H9 (cell line): ENCODE measurements at regions not wholly inside any gene's neighbourhood (a gene's known extent, or its start where the extent isn't known, plus 50 kb on each side); places are given as distances from the start of the nearest gene placed in this dataset.

Experiments used
- DNase-seq: peaks from one replicate; pipeline ENCODE4 v3.0.0-alpha.2; 2017
- H2AFZ ChIP-seq: one replicate; pipeline ENCODE4 v1.6.1; 2013; ENCODE audit warnings: mild to moderate bottlenecking, low read length, control low read depth, moderate library complexity
- H2AK5ac ChIP-seq: 2 replicates; pipeline ENCODE4 v1.6.1; 2013; ENCODE audit warnings: low read length, control low read depth, mixed read lengths; ENCODE audit not compliant: insufficient read length
- H2BK120ac ChIP-seq: one replicate; pipeline ENCODE4 v1.6.1; 2013; ENCODE audit warnings: low read depth, mild to moderate bottlenecking, low read length, control low read depth, inconsistent platforms; ENCODE audit not compliant: poor library complexity, severe bottlenecking
- H2BK12ac ChIP-seq: 2 replicates; pipeline ENCODE4 v1.6.1; 2013; ENCODE audit warnings: low read length, control low read depth, mixed read lengths, low read depth; ENCODE audit not compliant: insufficient read length
- H2BK15ac ChIP-seq: 2 replicates; pipeline ENCODE4 v1.6.1; 2013; ENCODE audit warnings: low read depth, low read length, control low read depth
- H2BK20ac ChIP-seq: one replicate; pipeline ENCODE4 v1.6.1; 2013; ENCODE audit warnings: low read depth, mild to moderate bottlenecking, low read length, control low read depth, inconsistent platforms; ENCODE audit not compliant: poor library complexity, severe bottlenecking
- H2BK5ac ChIP-seq: 2 replicates; pipeline ENCODE4 v1.6.1; 2013; ENCODE audit warnings: low read length, control low read depth, mixed read lengths; ENCODE audit not compliant: insufficient read length
- H3K14ac ChIP-seq: 2 replicates; pipeline ENCODE4 v1.6.1; 2013; ENCODE audit warnings: low read length, control low read depth; ENCODE audit not compliant: insufficient read depth
- H3K18ac ChIP-seq: 2 replicates; pipeline ENCODE4 v1.6.1; 2013; ENCODE audit warnings: low read depth, mild to moderate bottlenecking, mixed read lengths, low read length, control low read depth; ENCODE audit not compliant: insufficient read length
- H3K23ac ChIP-seq: 2 replicates; pipeline ENCODE4 v1.6.1; 2013; ENCODE audit warnings: low read length, control low read depth, mixed read lengths, low read depth; ENCODE audit not compliant: insufficient read length
- H3K23me2 ChIP-seq: 2 replicates; pipeline ENCODE4 v1.6.1; 2013; ENCODE audit warnings: low read depth, mild to moderate bottlenecking, mixed read lengths, low read length, control low read depth; ENCODE audit not compliant: insufficient read length, poor library complexity, severe bottlenecking
- H3K27ac ChIP-seq: 2 replicates; pipeline ENCODE4 v1.5.1; 2013; ENCODE audit warnings: low read length, control low read depth, mixed read lengths, low read depth; ENCODE audit not compliant: insufficient read length
- H3K27me3 ChIP-seq: 2 replicates; pipeline ENCODE4 v1.6.1; 2013; ENCODE audit warnings: low read length, control low read depth, inconsistent platforms; ENCODE audit not compliant: insufficient read depth
- H3K4ac ChIP-seq: 2 replicates; pipeline ENCODE4 v1.6.1; 2013; ENCODE audit warnings: low read depth, mild to moderate bottlenecking, control low read depth, inconsistent platforms, low read length, moderate library complexity
- H3K4me1 ChIP-seq: 2 replicates; pipeline ENCODE4 v1.6.1; 2013; ENCODE audit warnings: low read length, control low read depth, inconsistent platforms; ENCODE audit not compliant: insufficient read depth
- H3K4me2 ChIP-seq: 2 replicates; pipeline ENCODE4 v1.6.1; 2013; ENCODE audit warnings: low read length, control low read depth, mixed read lengths; ENCODE audit not compliant: insufficient read length, insufficient read depth
- H3K56ac ChIP-seq: 2 replicates; pipeline ENCODE4 v1.6.1; 2013; ENCODE audit warnings: low read depth, mild to moderate bottlenecking, mixed read lengths, low read length, control low read depth; ENCODE audit not compliant: insufficient read length
- H3K79me1 ChIP-seq: 2 replicates; pipeline ENCODE4 v1.6.1; 2013; ENCODE audit warnings: low read depth, mild to moderate bottlenecking, moderate library complexity, low read length, control low read depth, inconsistent platforms; ENCODE audit not compliant: insufficient read depth, poor library complexity, severe bottlenecking
- H3K79me2 ChIP-seq: 2 replicates; pipeline ENCODE4 v1.6.1; 2013; ENCODE audit warnings: low read length, control low read depth, inconsistent platforms; ENCODE audit not compliant: insufficient read depth
- H3K9ac ChIP-seq: 2 replicates; pipeline ENCODE4 v1.6.1; 2013; ENCODE audit warnings: low read length, control low read depth, mixed read lengths; ENCODE audit not compliant: insufficient read length; ENCODE audit errors: extremely low read depth
- H3K9me3 ChIP-seq: one replicate; pipeline ENCODE4 v1.6.1; 2013; ENCODE audit warnings: low read depth, low read length, inconsistent platforms; ENCODE audit not compliant: control insufficient read depth
- H3T11ph ChIP-seq: one replicate; pipeline ENCODE4 v1.6.1; 2013; ENCODE audit warnings: mild to moderate bottlenecking, low read length, control low read depth, inconsistent platforms
- H4K20me1 ChIP-seq: one replicate; pipeline ENCODE4 v1.6.1; 2013; ENCODE audit not compliant: control insufficient read depth, insufficient read length, insufficient read depth
- H4K5ac ChIP-seq: 2 replicates; pipeline ENCODE4 v1.6.1; 2013; ENCODE audit warnings: low read depth, mild to moderate bottlenecking, mixed read lengths, low read length, control low read depth; ENCODE audit not compliant: insufficient read length
- H4K8ac ChIP-seq: replicated peaks from 2 replicates; pipeline ENCODE4 v1.6.1; 2013; ENCODE audit warnings: low read length, control low read depth, mixed read lengths, low read depth; ENCODE audit not compliant: insufficient read length
- H4K91ac ChIP-seq: 2 replicates; pipeline ENCODE4 v1.6.1; 2013; ENCODE audit warnings: low read depth, mild to moderate bottlenecking, moderate library complexity, mixed read lengths, low read length, control low read depth; ENCODE audit not compliant: insufficient read length
- H3K27ac Mint-ChIP-seq, 3 experiments: 2 replicates in 2 of 3; 3 replicates in 1 of 3; pipeline ENCODE4 v1.8.0; 2020 to 2021; ENCODE audit warnings: mixed read lengths in 3 of 3, mild to moderate bottlenecking in 1 of 3, moderate library complexity in 1 of 3
- H3K27me3 Mint-ChIP-seq: 2 replicates; pipeline ENCODE4 v1.8.0; 2021; ENCODE audit warnings: low read depth, mild to moderate bottlenecking, moderate library complexity, mixed read lengths
- H3K36me3 Mint-ChIP-seq, 3 experiments: 2 replicates in 2 of 3; 3 replicates in 1 of 3; pipeline ENCODE4 v1.8.0; 2020 to 2021; ENCODE audit warnings: low read depth in 3 of 3, mixed read lengths in 3 of 3; ENCODE audit not compliant: insufficient read depth in 1 of 3
- H3K4me1 Mint-ChIP-seq, 2 experiments: 2 replicates each; pipeline ENCODE4 v1.8.0; 2020; ENCODE audit warnings: mixed read lengths in 2 of 2
- H3K4me3 Mint-ChIP-seq, 2 experiments: 2 replicates in 1 of 2; 3 replicates in 1 of 2; pipeline ENCODE4 v1.8.0; 2020 to 2021; ENCODE audit warnings: mild to moderate bottlenecking in 2 of 2, mixed read lengths in 2 of 2, moderate library complexity in 1 of 2
- H3K9me3 Mint-ChIP-seq, 2 experiments: 2 replicates in 1 of 2; 3 replicates in 1 of 2; pipeline ENCODE4 v1.8.0; 2020; ENCODE audit warnings: mild to moderate bottlenecking in 2 of 2, mixed read lengths in 2 of 2, moderate library complexity in 1 of 2
- WGBS: extraction: QIAGEN DNeasy Blood & Tissue Kit; methylation state at CpG from one replicate; pipeline ENCODE4 v1.1.7; 2013; ENCODE audit warnings: missing lambda C conversion rate, low lambda C conversion rate, mixed read lengths; ENCODE audit not compliant: insufficient read length; ENCODE audit errors: extremely low coverage; 5-methylcytosine and 5-hydroxymethylcytosine counted together
- TF ChIP-seq, protein P1 (sequence below): fragments of 200-600 bp; sonication (generic); conservative IDR thresholded peaks from 3 replicates; pipeline ENCODE4 v1.8.0; 2021; ENCODE audit warnings: antibody characterized with exemption, mild to moderate bottlenecking

GRCh38 chr4:42720533-42720932 is 63.6 kb upstream of the ATP8A1 start:
- Histone ChIP-seq H4K5ac (no peak overlapping the region), H2AFZ (no peak overlapping the region), H3K56ac (no peak overlapping the region), H3K4ac (no peak overlapping the region), H3K4me1 (no peaks in the 10 kb centered on the region; the same call in 1 of the 2 replicates), H2AK5ac (no peak overlapping the region), H3K27me3 (no peaks in the 10 kb centered on the region), H4K91ac (no peak overlapping the region), H3K9ac (no peak overlapping the region), H3K18ac (no peak overlapping the region), H2BK15ac (no peak overlapping the region), H3K79me2 (no peaks in the 10 kb centered on the region), H2BK12ac (no peak overlapping the region), H3K9me3 (no peaks in the 10 kb centered on the region), H2BK5ac (no peak overlapping the region), H3K27ac (no peak overlapping the region), H4K8ac (no peak overlapping the region), H3K23me2 (no peaks in the 10 kb centered on the region), H3K79me1 (no peaks in the 10 kb centered on the region), H3K4me2 (no peak overlapping the region), H2BK20ac (no peak overlapping the region), H3K23ac (no peak overlapping the region), H2BK120ac (no peak overlapping the region), H4K20me1 (no peaks in the 10 kb centered on the region), H3K14ac (no peak overlapping the region), H3T11ph (no peak overlapping the region)
- H3K9me3 Mint-ChIP-seq: peaks cover 0 to 3% of the 10 kb centered on the region in 2 experiments; a peak in 2 of 5 replicates
- WGBS: no CpG with 5 or more reads among the region's 1 CpG
- no peak overlapping the region for H3K4me3 Mint-ChIP-seq
- TF ChIP-seq, protein P1, sequence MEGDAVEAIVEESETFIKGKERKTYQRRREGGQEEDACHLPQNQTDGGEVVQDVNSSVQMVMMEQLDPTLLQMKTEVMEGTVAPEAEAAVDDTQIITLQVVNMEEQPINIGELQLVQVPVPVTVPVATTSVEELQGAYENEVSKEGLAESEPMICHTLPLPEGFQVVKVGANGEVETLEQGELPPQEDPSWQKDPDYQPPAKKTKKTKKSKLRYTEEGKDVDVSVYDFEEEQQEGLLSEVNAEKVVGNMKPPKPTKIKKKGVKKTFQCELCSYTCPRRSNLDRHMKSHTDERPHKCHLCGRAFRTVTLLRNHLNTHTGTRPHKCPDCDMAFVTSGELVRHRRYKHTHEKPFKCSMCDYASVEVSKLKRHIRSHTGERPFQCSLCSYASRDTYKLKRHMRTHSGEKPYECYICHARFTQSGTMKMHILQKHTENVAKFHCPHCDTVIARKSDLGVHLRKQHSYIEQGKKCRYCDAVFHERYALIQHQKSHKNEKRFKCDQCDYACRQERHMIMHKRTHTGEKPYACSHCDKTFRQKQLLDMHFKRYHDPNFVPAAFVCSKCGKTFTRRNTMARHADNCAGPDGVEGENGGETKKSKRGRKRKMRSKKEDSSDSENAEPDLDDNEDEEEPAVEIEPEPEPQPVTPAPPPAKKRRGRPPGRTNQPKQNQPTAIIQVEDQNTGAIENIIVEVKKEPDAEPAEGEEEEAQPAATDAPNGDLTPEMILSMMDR: no peak
- no peaks in the 10 kb centered on the region for H3K27me3 Mint-ChIP-seq
- no peaks in the 10 kb centered on the region for H3K36me3 Mint-ChIP-seq
- H3K27ac Mint-ChIP-seq: 0 out of 7 replicates have a peak overlapping the region, but pooled peaks of 2 of the 3 experiments have one; percentile 9 to 28
- H3K4me1 Mint-ChIP-seq: peaks cover 0 to 8% of the 10 kb centered on the region in 2 experiments; a peak in 2 of 4 replicates
- DNase-seq: no peak
